Right cardiac atrium (tissue), 5 donors: ENCODE measurements at regions not wholly inside any gene's neighbourhood (a gene's known extent, or its start where the extent isn't known, plus 50 kb on each side); places are given as distances from the start of the nearest gene placed in this dataset.

Experiments used
- ATAC-seq, 2 donors: fragments of 200-7000 bp; cut with Tn5 transposase; one replicate each; pipeline versions ENCODE4 v1.8.0 to v1.9.1; 2020; ENCODE audit warnings: moderate library complexity in 2 of 2, mild to moderate bottlenecking in 1 of 2
- DNase-seq, 3 donors: peaks; one replicate each; pipeline ENCODE4 v3.0.0-alpha.2; 2020
- H3K27ac ChIP-seq: one replicate; pipeline ENCODE4 v1.5.1; 2013; ENCODE audit warnings: mild to moderate bottlenecking, low read length, control low read depth, moderate library complexity
- H3K27me3 ChIP-seq: one replicate; pipeline ENCODE4 v1.6.1; 2013; ENCODE audit not compliant: control insufficient read depth, insufficient read depth
- H3K4me1 ChIP-seq: one replicate; pipeline ENCODE4 v1.6.1; 2013; ENCODE audit warnings: low read length; ENCODE audit not compliant: control insufficient read depth, insufficient read depth
- H3K4me3 ChIP-seq: one replicate; pipeline ENCODE4 v1.5.1; 2013; ENCODE audit warnings: low read length, control low read depth
- H3K9me3 ChIP-seq: one replicate; pipeline ENCODE4 v1.6.1; 2013; ENCODE audit warnings: low read length; ENCODE audit not compliant: control insufficient read depth
- WGBS: extraction: QIAGEN DNeasy Blood & Tissue Kit; methylation state at CpG from one replicate; pipeline ENCODE4 v1.1.7; 2013; 5-methylcytosine and 5-hydroxymethylcytosine counted together
- intact Hi-C, 4 donors: fragments of 100-400 bp; cut with DNase I; formaldehyde crosslinking; loops; one replicate each; pipeline versions ENCODE4 v1.11.0 to v1.14.0; 2022 to 2023
- donor health status: healthy with polysubstance abuse.
- donor health status: DM: no; HTN: yes; CAD: no.
- donor health status: DM: no; HTN: no; CAD: no.
- donor health status: DM: no; HTN: yes; CAD: no; lungs with severe emphysema.
- donor health status: DM: yes; HTN: yes; CAD: no.

DNA sequence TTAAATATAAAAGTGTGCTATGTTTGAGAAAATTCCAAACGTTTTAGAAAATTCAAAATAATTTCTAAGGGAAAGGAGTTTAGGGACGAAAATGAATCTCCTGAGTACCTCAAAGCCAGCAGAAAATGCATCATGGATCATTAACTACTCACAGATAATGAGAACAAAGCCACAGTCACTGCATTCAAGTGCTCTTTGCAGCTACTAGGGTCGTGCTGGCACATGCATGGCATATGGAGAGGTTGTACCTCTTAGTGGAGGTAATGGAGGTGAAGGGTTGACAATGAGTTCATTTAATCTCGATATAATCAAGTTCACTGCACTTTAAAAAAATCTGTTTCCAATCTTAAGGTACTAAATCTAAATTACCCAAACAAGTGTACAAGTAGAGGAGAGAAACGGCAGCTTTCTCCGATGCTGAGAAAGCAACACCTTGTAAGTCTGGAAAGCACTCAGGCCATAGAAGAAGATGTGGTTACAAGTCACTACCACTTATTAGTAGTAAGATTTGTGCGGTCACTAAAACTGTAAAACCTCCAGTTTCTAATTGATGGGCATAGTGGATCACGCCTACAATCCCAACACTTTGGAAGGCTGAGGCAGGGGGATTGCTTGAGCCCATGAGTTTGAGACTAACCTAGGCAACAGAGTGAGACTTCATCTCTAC lies 261.1 kb upstream of the ANO3 start:
- intact Hi-C loops = no loop called here
- ATAC-seq (no peak), DNase-seq (no peak)
- Histone ChIP-seq H3K4me1 (no peaks in the 10 kb centered on the region), H3K4me3 (no peak overlapping the region), H3K9me3 (no peaks in the 10 kb centered on the region), H3K27me3 (no peaks in the 10 kb centered on the region), H3K27ac (no peak overlapping the region)
- 73% methylated on average over 8 of the region's 8 CpGs for WGBS

DNA sequence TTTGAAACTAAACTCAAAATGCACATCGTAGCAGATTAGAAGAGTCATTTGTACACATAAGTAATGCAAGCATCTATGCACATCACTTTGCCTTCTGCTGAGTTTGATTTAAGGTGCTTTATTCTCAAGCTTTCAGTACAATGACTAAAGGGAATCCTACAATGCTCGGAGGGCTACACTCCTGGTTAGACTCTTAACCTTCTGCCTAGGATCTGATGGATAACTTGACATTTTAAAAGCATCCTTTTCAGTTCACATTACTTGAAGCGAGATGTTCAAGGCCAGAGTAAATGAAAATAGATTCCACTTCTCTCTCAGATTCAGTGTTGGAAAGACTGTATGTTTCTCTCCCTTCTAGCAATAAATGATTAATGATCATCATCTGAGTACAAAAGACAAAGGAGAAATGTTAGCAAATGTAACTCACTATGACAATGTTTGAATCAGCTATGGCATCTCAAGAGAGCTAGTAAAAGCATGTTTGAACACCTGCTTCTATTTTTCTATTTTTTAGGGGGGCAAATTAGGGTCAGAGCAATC lies 259.2 kb upstream of the ANO3 start:
- WGBS = 82% methylated on average over 3 of the region's 3 CpGs

DNA sequence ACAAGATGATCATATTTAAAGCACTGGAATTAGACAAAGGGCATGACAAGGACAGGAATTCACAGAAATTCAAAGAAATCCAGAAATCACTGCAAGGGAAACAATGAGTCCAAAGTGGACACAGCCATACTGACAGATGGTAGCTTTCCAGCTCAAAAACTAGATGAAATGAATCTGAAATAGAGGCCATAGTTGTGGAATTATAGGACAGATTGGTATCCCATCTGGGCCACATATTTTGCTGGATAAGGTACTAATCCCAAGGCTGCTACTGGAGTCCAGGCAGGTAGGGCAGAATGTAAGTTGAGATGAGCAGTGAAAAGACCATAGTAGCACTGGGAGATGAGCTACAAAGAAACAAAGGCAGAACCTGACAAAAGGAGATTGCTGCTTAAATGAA lies 258.3 kb upstream of the ANO3 start:
- H3K27ac ChIP-seq = no peak overlapping the region
- no peak overlapping the region for H3K4me3 ChIP-seq
- H3K4me1 ChIP-seq = no peaks in the 10 kb centered on the region
- ATAC-seq (no peak), DNase-seq (no peak)
- intact Hi-C loops = no loop called here
- H3K27me3 ChIP-seq = no peaks in the 10 kb centered on the region
- H3K9me3 ChIP-seq = no peaks in the 10 kb centered on the region

More for the DNA sequence above, 259.2 kb upstream of the ANO3 start:
- no peak overlapping the region for H3K4me3 ChIP-seq
- ATAC-seq = no peak
- no peaks in the 10 kb centered on the region for H3K27me3 ChIP-seq
- DNase-seq = no peak
- intact Hi-C loops = no loop called here
- H3K4me1 ChIP-seq = no peaks in the 10 kb centered on the region
- no peak overlapping the region for H3K27ac ChIP-seq
- no peaks in the 10 kb centered on the region for H3K9me3 ChIP-seq

DNA sequence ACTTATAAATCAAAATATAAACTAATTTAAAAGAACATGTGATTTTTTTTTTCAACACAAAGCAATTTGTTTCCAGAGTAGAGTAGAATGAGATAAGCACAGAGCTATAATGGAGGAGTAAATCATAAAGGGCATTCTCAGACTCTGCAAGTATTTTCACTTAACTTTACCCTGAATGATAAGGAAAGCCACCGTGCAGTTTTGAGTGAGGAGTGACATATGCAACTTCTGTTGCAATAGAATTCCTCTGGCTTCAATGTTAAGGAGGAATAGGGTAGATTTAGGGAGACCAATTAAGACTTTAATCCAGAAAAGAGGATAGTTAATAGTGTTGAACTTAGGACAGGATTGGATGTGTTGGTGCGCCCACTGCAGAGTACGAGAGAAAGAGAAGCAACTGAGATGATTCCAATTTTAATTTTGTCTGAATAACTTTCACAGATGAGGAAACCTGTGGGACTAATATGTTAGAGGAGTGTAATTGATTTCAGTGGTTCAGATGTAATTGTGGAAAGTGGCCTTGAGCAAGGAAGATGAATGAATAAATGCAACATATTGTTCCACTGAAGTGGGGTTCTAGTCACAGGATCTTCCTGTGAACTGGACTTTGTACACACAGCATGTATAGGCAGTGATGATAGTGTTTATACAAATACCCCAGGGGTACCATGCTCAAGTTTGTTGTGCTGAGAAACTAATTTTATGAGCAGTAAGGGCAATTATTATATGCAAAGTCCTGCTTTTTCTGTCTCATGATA lies 255.5 kb upstream of the ANO3 start:
- ATAC-seq = no peak
- 70% methylated on average over 3 of the region's 3 CpGs for WGBS
- no peaks in the 10 kb centered on the region for H3K27me3 ChIP-seq

DNA sequence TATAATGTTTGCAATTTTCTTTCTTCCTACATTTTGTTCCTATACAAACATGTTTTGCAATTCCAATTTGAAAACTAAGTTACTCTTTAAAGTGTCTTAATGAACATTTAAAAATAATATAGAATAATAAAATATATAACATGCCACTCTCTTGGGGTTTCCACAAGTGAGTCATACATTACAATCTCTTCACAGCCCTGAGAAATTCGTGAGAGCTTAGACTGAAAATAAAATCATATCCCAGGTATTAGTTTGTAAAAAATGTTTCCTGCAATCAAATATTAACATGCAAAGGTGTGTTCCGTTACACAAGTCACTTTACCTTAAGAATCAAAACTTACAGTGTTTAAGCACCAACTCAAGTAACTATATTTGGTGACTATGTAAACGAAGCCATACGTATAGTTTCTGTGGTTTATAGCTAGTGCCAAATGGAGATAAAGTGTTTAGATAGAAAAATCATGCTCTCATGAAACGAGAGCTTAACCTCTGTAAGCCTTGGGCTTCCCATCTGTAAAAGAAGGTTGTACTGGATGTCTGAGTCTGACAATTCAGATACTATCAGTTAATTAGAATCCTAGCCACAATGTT lies 253.6 kb upstream of the ANO3 start:
- WGBS = 55% methylated on average over 5 of the region's 5 CpGs
- DNase-seq = no peak
- H3K9me3 ChIP-seq = no peaks in the 10 kb centered on the region
- intact Hi-C loops = no loop called here
- ATAC-seq = no peak
- no peak overlapping the region for H3K4me3 ChIP-seq
- no peaks in the 10 kb centered on the region for H3K4me1 ChIP-seq
- H3K27ac ChIP-seq = no peak overlapping the region
- no peaks in the 10 kb centered on the region for H3K27me3 ChIP-seq

More for the DNA sequence above, 255.5 kb upstream of the ANO3 start:
- Histone ChIP-seq H3K9me3 (no peaks in the 10 kb centered on the region), H3K27ac (no peak overlapping the region), H3K4me3 (no peak overlapping the region), H3K4me1 (no peaks in the 10 kb centered on the region)
- no peak for DNase-seq
- intact Hi-C loops = no loop called here

DNA sequence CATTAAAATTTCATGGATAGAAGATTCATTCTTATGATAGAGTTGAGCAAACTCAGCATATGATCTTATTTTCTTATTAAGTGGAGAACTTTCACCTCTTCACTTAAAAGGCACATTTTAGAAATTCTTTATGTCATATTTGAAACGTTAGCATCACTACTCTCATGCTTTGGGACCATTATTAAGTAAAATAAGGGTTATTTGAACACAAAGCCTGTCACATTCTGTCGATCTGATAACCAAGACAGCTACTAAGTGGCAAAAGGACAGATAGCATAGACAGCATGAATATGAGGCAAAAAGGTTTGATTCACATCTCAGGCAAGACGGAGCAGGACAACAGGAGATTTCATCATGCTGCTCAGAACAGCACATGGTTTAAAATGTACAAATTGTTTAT lies 247.6 kb upstream of the ANO3 start:
- H3K4me3 ChIP-seq = no peak overlapping the region
- no peaks in the 10 kb centered on the region for H3K4me1 ChIP-seq
- no peaks in the 10 kb centered on the region for H3K27me3 ChIP-seq
- 73% methylated on average over 3 of the region's 3 CpGs for WGBS
- DNase-seq = no peak
- ATAC-seq = no peak
- no peaks in the 10 kb centered on the region for H3K9me3 ChIP-seq
- intact Hi-C loops = no loop called here
- H3K27ac ChIP-seq = no peak overlapping the region

DNA sequence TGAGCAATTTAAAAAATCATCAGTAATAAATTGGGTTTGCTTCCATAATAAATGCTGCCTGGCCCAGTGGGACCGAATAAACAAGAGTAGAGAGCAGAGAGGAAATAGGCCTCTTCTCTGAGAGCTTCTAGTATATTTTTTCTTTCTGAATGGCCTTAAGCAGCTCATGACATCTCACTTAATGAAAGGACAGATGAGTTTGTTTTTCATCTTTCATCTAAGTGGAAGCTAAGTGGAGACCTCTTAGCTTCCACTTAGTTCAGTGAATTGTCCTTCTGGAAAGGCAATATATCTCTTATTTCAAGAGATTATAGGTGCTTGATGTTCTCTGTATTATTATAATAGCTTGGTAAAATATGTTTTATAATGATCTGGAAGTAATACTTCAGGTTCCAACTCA lies 245.9 kb upstream of the ANO3 start:
- H3K27ac ChIP-seq = no peak overlapping the region
- no peak overlapping the region for H3K4me3 ChIP-seq
- H3K27me3 ChIP-seq = no peaks in the 10 kb centered on the region
- no peaks in the 10 kb centered on the region for H3K4me1 ChIP-seq
- DNase-seq (no peak), ATAC-seq (no peak)
- WGBS = 60% methylated on average over 1 of the region's 1 CpG
- intact Hi-C loops = no loop called here
- no peaks in the 10 kb centered on the region for H3K9me3 ChIP-seq

DNA sequence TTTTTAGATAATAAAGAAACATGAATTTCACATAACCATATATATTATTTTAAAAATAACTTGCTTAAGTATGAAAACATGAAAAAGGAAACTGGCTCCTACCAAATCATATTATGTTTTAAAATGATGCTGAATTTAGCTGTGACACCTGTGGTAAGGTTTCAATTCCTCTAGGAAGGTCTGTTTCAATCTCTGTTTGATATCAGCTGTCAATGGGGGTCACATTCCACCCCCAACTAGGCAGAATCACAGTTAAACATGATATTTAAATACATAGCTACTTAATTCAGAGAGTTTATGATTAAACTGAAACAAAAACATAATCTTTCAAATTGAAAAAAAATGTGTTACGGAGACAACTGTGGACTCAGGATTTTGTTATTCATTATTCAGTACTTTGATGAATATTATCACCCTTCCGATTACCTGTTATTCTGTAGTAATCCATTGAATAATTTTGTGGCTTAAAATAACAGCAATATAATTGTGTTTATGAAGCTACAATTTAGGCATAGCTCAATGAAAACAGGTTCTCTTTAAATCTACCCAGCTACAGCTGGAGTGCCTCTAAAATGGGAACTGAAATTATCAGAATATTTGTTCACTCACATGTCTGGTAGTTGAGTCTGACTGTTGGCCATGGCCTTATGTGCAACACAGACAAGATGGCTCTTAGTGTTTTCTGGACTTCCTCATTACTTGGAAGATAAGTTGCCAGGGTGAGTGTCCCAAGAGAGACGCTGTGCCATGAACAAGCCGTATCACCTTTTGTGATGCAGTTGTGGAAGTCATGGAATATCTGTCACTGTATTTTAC lies 244.6 kb upstream of the ANO3 start:
- 90% methylated on average over 4 of the region's 4 CpGs for WGBS
- H3K27me3 ChIP-seq = no peaks in the 10 kb centered on the region
- intact Hi-C loops = no loop called here
- no peaks in the 10 kb centered on the region for H3K9me3 ChIP-seq
- H3K27ac ChIP-seq = no peak overlapping the region
- DNase-seq (no peak), ATAC-seq (no peak)
- no peak overlapping the region for H3K4me3 ChIP-seq
- H3K4me1 ChIP-seq = no peaks in the 10 kb centered on the region

DNA sequence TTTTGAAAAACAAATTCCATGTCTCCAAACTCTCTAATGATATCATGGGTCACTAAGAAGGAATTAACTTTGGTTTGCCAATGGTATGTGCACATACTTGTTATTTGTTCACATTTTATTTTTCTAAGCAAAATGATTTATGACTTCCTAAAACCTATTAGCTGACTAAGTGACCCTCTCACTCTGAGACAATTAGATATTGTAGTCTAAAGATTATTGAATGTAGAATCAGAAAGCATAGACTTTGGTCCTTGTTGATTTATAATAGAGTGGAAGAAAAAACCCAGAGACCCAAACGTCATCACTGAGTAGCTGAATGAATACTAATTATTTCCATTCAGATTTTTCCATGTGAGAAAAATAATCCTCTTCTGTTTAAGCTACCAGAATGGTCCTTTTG lies 243.5 kb upstream of the ANO3 start:
- 36% methylated on average over 1 of the region's 1 CpG for WGBS
- Histone ChIP-seq H3K4me1 (no peaks in the 10 kb centered on the region), H3K4me3 (no peak overlapping the region), H3K9me3 (no peaks in the 10 kb centered on the region), H3K27ac (no peak overlapping the region), H3K27me3 (no peaks in the 10 kb centered on the region)
- DNase-seq (no peak), ATAC-seq (no peak)
- intact Hi-C loops = no loop called here

DNA sequence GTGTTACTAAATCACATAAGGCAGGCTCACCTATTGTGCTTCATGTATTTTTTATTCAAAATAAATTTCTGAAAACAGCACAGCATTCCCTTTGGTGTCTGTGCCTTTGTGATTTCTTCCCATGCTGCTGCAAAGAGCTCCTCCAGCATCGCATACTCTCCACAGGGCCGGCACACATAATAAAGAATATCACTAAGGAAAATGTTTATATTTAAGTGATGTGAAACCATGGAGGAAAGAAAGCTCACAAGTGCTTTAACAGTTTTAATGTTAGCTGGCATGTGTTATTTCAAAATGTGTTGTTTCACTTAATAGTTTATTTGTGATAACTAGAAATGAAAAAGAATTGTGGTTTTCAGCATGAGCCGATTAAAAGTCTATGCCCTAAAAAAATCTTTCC lies 241.3 kb upstream of the ANO3 start:
- 84% methylated on average over 3 of the region's 3 CpGs for WGBS
- Histone ChIP-seq H3K9me3 (no peaks in the 10 kb centered on the region), H3K4me3 (no peak overlapping the region), H3K27me3 (no peaks in the 10 kb centered on the region), H3K4me1 (no peaks in the 10 kb centered on the region), H3K27ac (no peak overlapping the region)
- intact Hi-C loops = no loop called here
- DNase-seq (no peak), ATAC-seq (no peak)

DNA sequence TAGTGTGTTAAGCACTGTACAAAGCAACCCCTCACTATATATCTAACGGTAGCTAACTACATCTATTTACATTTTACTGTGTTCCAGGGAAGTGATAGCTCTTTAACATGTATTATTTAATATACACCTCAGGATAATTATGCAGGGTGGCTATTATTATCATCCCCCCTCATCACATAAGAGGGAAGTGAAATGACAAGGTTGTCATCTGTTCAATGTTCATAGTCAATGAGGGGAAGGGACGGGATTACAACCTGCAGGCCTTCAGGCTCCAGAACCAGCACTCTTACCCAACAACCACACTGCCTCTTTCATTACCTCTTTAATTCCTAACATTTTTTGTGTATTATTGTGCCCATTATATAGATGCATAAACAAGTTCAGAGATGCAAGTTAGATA lies 238.7 kb upstream of the ANO3 start:
- intact Hi-C loops = no loop called here
- DNase-seq = no peak
- no peak overlapping the region for H3K4me3 ChIP-seq
- H3K4me1 ChIP-seq = no peaks in the 10 kb centered on the region
- H3K9me3 ChIP-seq = peaks cover 2% of the 10 kb centered on the region
- WGBS = 94% methylated on average over 2 of the region's 2 CpGs
- ATAC-seq = no peak
- no peak overlapping the region for H3K27ac ChIP-seq
- H3K27me3 ChIP-seq = no peaks in the 10 kb centered on the region
